GM12865 (cell line): ENCODE measurements at regions not wholly inside any gene's neighbourhood (a gene's known extent, or its start where the extent isn't known, plus 50 kb on each side); places are given as distances from the start of the nearest gene placed in this dataset.

ENCODE experiments used
- DNase-seq: peaks from one replicate; pipeline ENCODE4 v3.0.0; 2010; ENCODE audit warnings: low read depth
- H3K4me3 ChIP-seq: 2 replicates; pipeline ENCODE4 v1.5.1; 2011; ENCODE audit warnings: mild to moderate bottlenecking, low read depth, low read length, control low read depth
- TF ChIP-seq, protein P1 (sequence below): IDR thresholded peaks from 2 replicates; pipeline ENCODE4 v1.5.1; 2011; ENCODE audit warnings: low read length, control low read depth, low read depth, inconsistent platforms; ENCODE audit not compliant: insufficient read depth; ENCODE audit errors: missing control alignments

DNA sequence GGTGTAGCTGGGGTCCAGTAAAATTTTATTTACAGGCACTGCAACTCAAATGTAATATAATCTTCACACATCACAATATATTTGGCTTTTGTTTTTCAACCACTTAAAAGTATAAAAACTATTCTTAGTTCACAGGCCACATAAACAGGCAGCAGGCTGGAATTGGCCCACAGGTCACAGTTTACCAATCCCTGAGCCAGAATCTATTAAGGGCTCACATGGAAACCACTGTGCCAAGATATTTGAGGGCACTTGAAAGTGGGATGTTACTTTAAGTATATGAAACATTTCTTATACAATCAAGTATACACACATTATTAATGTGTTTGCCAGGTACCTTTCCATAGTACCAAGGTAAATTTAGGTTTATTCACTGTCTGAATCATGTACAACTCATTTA is 71.9 kb upstream of the PRDX6 start:
- TF ChIP-seq, protein P1, sequence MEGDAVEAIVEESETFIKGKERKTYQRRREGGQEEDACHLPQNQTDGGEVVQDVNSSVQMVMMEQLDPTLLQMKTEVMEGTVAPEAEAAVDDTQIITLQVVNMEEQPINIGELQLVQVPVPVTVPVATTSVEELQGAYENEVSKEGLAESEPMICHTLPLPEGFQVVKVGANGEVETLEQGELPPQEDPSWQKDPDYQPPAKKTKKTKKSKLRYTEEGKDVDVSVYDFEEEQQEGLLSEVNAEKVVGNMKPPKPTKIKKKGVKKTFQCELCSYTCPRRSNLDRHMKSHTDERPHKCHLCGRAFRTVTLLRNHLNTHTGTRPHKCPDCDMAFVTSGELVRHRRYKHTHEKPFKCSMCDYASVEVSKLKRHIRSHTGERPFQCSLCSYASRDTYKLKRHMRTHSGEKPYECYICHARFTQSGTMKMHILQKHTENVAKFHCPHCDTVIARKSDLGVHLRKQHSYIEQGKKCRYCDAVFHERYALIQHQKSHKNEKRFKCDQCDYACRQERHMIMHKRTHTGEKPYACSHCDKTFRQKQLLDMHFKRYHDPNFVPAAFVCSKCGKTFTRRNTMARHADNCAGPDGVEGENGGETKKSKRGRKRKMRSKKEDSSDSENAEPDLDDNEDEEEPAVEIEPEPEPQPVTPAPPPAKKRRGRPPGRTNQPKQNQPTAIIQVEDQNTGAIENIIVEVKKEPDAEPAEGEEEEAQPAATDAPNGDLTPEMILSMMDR, result no peak
- no peak for DNase-seq
- no peak overlapping the region for H3K4me3 ChIP-seq

DNA sequence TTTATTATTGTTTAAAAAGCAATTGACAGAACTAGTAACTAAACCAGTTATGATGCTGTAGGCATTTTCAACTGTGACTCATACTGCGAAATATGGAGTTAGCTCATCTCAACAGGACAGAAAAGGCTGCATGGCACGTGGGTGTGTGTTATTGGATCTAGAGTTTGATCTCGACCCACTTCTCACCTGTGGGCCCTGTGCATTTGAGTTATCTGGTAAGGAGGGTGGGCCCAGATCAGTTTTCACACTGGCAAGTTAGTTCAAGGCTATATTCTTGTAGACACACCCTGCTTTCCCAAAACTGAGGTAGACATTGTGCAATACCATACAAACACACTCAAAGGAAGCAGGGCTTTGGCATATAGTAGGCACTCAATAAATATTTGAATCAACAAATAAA is 71.3 kb upstream of the PRDX6 start:
- DNase-seq, result no peak
- TF ChIP-seq, protein P1, result no peak
- no peak overlapping the region for H3K4me3 ChIP-seq

DNA sequence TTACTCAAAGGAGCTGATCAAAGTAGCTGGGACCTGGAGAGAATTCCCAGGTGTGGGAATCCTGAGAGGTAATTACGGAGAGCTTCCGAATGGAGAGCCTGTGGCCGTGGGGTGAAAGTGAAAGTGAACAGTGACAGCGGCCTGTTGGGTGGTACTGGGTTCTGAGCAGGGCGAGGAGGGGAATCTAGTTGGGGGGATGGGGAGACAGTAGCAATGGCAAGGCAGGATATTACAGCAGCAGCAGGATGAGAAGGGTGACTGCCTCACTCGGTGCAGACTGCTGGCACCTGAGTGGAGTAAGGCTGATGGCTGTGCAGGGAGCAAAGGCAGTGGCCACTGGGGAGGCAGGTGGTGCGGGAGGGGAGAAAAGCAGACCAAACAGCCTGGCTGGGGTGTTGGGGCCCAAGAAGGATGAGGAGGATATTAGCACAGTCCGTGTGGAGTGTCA is 70.3 kb upstream of the PRDX6 start:
- TF ChIP-seq, protein P1, result no peak
- H3K4me3 ChIP-seq, result peak overlapping the region; percentile 22
- peak; percentile 60 for DNase-seq

DNA sequence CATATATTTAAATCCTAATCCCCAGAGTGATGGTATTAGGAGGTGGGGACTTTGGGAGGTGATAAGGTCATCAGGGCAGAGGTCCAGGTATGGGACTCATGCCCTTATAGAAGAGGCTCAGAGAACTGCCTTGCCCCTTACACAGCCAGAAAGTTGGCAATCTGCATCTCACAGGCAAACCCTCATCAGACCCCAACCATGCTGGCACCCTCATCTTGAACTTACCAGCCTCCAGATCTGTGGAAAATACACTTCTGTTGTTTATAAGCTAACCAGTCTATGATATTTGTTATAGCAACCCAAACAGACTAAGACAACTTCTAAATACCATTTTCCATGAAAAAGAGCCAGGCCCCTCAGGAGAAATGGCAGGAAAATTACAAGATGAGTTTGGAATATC is 69.3 kb upstream of the PRDX6 start:
- TF ChIP-seq, protein P1, result no peak
- DNase-seq, result no peak
- H3K4me3 ChIP-seq, result no peak overlapping the region

- no peak overlapping the region for H3K4me3 ChIP-seq
- TF ChIP-seq, protein P1, result no peak
These were observed 68.2 kb upstream of the PRDX6 start for GRCh38 chr1:173408886-173409285.

GRCh38 chr1:173409613-173410012 is 67.5 kb upstream of the PRDX6 start:
- TF ChIP-seq, protein P1, result no peak
- H3K4me3 ChIP-seq, result peak overlapping the region; percentile 44
- DNase-seq, result peak; percentile 73

More at GRCh38 chr1:173408886-173409285, 68.2 kb upstream of the PRDX6 start:
- no peak for DNase-seq

DNA sequence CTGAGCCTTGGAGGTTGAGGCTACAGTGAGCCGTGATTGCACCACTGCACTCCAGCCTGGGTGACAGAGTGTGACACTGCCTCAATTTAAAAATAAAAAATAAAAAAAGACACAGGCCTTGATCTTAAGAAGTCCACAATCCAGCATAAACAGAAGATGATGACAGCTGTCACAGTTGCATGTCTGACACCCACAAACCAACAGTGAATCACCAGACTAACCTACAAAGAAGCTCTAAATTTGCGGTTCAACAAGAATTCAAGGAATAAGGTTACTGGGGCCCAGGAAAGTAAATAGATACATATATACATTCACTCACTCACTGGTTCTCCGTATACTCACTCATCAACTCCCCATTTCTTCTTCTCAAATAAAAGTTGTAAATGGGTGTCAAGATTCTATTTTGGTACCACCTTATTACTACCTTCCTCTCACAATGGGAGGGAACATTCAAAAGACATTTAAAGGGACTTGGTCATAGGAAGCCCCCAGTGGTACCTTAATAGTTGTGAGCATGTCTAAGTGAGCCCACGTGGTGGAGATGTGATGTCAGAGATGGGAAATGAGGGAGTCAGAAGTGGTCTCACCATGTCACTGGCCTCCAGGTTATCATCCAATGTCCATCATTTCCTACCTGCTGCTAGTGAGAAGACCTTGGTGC is 66.9 kb upstream of the PRDX6 start:
- peak overlapping the region; percentile 44 for H3K4me3 ChIP-seq
- TF ChIP-seq, protein P1, result no peak

More for the DNA sequence above, 66.9 kb upstream of the PRDX6 start:
- no peak for DNase-seq
